ENCODE measurements at regions not wholly inside any gene's neighbourhood (a gene's known extent, or its start where the extent isn't known, plus 50 kb on each side); places are given as distances from the start of the nearest gene placed in this dataset.

DNA sequence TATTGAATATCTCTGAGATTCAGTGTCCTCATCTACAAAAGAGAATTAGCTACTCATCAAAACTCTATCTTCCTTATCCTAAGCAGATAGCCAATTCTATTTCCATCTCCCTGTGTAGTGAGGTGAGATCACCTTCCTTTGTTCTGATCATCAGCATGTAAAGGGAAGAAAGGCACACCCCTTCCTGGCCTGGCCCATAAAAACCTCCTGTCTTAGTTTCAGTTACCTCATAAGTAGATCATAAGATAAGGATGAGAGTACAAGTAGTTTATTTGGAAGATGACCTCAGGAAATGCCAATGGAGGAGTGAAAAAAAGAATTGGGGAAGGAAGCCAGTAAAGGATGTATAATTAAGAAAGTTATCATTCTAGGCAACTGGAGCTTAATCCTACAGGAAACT is 114.5 kb upstream of the GADL1 start:
- no peak for DNase-seq

DNA sequence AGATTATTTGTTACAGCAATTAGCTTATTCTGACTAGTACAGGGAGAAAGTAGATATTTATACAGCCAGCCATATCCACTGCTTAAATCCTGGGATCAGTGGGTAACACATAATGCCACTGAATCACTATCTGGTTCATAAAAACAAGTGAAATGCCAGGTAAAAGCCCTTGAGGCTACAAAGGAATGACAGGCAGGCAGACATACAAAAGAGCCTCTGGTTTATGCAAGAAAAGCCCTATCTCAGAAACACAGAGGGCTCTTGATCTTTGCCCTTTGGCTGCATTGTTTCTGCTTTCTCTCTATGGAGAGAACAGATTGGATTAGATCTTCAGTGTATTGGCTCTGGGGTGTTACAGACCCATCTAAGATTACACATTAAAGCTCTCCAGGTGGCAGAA is 115.4 kb upstream of the GADL1 start:
- no peak for DNase-seq

DNA sequence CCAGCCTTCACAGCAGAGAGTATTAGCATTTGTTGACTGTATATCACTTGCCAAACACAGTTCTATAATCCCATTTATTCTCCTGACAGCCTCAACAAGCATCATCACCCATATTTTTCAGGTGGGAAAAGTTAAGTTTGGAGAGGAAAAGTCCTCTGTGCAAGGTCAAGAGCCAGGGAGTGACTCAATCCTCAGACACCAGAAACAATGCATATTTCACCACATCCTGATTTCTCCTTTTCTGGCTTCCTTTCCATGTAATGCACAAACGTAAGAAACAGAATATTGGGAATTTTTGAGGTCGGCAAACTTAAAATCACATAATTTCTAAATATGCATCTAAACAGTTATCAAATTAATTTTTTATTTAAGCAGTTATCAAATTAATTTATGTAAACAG is 116.0 kb upstream of the GADL1 start:
- no peak for DNase-seq

DNA sequence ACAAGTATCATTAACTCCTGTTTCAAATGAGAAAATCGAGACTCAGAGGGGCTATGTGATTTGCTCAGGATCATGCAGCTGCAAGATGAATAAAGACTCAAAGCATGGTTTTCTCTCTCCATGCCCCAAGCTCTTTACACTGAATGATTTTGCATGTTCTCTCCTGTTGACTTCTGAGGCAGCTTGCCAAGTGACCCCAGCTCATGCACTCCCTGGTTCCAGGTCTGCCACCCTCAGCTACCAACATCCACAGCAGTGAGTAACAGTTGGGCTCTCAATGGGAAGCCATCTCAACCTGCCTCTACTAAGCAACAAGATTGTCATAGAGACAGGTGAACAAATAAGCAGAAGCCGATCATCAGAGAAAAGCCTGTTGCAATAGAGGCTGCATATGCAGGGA is 116.9 kb upstream of the GADL1 start:
- DNase-seq, result no peak

DNA sequence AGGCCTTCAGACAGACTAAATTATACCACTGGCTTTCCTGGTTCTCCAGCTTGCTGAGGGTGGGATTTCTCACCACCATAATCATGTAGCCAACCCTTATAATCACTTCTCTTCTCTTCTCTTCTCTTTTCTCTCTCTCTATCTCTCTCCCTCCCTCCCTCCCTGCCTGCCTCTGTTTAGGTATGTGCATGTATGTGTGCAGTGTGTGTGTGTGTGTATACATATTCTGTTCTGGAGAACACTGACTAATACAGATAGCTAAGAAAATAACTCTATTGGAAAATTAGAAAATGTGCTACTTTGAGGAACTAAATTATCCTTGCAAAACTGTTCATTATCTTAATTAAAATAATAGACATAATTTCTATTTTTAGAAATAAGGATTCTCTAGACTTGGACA is 118.6 kb upstream of the GADL1 start:
- no peak for DNase-seq

DNA sequence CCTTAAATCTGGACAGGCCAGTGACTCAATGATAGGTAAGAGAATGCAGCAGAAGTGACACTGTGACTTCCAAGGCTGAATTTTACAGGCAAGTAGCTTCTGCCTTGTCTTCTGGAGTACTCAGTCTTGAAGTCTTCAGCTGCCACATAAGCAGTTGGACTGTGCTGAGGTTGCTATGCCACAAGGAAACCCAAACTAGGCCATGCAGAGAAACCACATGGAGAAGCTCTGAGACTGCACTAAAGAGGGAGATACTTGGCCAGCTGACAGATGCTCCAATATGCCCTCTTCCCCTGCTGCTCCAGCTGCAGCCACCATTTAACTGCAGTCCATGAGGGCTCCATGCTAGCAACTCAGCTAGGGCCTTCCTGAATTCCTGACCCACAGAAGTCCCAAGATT is 119.4 kb upstream of the GADL1 start:
- DNase-seq, result no peak

DNA sequence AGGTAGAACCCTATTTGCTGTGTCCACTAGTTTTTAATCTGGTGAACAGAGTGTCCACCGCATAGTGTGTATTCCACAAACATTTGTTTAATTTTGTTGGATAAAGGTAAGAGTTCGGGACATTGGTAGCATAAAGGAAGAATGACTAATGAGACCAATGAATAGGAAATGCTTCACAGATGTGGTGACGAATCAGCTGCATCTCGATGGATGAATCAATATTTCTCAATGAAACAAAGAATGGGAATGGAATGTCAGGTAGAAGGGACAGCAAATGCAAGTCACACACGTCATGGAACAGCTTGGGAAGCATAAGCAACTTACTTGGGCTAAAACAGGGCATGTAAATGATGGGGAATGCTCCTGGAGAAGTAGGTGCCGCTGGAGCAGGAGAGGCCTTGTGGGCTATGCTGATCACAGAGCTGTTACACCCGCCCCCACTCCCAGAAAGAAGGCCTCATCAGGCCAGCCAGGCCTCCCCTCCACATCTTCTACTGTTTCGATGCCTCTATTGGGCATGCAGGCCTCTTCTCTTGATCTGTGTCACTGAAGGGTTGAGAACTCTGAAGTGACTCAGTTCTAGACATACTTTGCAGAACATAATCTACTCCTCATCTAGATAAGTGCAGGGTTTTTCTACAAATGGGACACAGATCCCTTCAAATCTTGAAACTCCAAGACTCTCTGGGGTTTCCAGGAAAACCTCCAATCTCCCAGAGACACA is 120.0 kb upstream of the GADL1 start:
- DNase-seq, result no peak

DNA sequence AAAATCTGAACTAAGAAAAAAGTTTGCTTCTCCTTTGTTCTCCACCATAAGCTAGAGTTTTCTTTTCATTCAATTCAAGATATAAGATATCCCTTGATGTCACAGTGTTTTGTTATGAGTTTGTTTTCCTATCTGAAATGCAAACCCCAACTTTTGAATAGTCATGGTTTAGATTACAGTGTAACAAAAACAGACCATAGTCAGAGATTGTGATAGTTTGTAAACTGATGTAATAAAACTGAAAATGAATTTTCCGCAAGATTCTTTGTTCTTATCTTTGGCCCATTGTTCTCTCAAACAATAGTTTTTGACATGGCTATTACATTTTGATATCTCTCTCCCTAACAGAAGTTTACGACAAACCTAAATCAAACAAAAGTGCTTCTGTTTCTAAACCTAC is 121.7 kb upstream of the GADL1 start:
- DNase-seq, result no peak

DNA sequence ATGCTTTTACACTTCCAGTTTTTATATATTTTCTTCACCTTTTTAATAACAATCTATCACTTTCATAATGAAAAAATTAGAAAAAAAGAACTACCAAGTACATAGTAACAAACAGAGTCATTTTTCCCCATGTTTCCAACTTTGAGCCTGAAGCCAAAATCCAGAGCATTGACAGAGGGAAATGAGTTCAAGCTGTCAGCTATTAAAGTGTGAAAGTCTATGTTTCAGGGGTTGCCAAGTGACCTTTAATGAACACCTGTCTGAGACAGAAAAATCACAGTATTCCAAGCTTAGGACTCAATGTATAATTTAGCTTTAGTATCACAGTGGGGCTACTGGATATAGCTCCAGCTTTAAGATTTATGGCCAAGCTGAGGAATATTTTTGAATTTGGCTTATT is 128.3 kb upstream of the GADL1 start:
- no peak for DNase-seq

DNA sequence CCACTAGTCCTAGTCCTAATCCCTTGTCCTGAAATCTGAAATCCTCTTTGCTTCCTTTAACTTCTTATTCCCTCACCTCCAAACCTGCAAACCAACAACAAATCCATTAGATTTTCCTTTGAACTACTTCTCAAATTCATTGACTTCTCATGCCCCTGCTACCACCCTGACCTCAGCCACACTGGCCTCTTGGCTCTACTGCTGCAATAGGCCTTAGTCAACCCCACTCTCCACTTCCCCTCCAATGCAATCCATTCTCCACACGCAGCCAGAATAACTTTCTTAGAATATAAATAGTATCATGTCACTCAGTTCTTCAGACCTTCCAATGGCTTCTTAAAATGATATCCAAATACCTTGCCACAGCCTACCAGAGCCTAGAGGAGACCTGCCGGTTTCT is 131.1 kb upstream of the GADL1 start:
- no peak for DNase-seq

DNA sequence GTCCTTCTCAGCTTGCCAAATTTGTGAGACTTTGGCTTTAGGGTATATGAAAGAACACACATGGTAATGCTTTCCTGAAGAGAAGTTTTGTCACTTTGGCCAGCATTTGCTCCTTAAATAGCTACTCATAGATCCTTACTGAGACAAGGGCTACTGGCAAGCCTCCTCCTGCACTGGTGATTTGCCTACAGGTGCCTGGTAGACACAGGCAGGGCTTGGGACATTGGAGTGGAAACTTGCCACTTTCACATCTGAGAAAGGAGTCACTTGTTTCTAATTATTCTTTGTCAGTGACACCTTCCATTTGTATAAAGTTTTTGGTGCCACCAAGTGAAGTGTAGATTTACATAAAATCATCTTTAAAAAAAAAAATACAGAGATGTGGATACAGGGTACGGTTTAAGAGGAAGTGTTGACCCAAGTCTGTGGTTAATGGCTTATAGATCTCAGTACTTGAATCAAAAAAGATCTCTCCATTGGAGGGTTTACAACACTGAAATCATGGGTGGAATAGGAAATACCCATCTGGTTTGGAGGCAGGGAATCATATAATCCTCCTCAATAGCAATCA is 132.8 kb upstream of the GADL1 start:
- DNase-seq, result no peak

DNA sequence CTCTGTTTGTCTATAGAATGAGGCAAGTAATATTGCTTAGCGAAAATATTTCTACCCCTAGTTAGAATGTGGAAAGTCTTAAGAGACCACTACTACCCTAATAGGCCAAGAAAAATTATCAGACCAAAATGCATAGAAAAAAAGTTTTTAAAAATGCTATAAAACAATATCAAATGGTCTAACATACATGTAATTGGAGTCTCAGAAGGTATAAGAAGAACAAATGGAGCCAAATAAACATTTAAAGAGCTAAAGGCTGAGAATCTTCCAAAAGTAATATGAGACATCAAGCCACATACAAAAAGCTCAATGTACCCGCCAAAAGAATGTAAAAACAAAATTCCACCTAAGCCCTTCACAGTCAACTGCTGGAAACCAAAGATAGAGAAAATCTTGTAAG is 133.5 kb upstream of the GADL1 start:
- no peak for DNase-seq

DNA sequence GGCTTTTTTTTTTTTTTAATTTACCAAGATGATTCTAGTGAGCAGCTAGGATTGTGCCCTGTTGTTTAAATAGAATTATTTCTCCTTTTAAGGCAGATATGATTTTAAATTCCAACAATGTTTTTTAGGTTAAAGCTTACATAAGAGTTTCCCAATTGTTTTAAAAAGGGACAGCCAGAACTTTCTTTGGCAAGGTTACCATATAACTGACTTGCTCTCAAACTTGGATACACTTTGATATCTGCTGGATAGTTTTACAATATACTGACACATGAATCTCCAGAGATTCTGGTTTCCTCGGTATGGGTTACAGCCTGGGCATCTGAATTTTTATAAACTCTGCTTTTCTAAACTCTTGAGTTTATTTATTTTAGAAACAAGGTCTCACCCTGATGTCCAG is 134.3 kb upstream of the GADL1 start:
- no peak for DNase-seq

DNA sequence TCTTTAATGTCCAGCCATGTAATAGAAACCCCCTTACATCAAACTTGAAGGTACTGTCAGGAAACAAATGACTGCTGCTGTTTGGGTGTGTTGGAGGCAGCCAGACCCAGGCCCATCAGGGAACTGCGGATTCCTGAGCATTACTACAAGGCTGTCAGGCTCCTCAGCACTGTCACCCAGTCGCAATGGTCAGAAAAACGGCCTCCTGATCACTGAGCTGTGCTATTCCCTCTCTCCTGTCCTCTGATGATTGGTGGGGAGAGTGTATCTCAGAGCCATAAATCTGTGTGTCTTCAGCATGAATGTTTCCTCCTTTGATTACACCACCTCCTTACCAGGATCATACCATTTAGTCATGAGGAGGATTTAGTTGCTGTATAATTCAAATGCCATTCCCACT is 135.2 kb upstream of the GADL1 start:
- DNase-seq, result no peak

DNA sequence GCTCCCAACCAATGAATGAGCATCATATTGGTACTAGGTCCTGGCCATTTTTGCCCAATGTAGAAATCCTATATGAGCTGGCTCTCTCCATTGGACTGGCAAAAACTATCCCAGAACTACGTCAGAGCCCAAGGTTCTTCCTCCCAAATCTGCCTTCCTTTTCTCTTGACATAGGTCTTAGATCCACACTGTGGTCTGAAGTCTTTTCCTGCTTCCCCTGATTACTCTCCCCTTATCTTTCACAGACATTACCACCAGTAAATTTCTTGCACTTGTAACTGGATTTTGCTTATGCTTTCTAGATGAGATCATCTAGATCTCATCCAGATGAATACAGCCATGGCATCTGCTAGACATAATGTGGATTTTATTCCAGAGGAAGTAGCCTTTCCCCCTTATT is 141.2 kb upstream of the GADL1 start:
- DNase-seq, result no peak

DNA sequence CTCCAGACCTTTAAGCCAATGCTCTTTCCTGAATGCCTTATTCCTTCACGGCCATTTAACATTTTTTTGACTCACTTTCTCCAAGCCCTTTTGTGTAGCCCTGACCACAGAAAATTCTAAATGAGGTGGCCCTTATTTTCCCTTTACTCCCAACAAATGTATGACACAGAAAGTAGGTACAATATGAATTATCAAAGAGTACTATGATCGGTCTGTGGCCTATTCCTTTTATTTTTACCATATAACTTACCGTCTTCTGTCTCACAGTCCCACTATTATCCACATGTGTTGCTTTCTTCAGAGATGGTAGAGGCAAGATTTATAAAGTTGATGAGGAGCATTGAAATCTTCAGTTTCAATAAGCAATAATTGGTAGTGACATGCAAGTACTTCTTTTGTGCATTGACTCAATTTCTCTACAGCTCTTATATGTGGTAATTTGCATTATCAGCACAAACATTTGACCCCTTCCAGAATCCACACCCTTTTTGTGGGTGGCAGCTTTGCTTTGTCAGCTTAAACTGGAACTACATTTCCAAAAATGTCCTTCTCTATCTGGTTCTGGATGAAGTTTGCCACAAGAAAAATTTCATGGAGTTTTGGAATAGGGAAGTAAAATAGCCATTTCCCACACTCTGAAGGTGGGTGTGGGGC is 143.8 kb upstream of the GADL1 start:
- DNase-seq, result no peak

DNA sequence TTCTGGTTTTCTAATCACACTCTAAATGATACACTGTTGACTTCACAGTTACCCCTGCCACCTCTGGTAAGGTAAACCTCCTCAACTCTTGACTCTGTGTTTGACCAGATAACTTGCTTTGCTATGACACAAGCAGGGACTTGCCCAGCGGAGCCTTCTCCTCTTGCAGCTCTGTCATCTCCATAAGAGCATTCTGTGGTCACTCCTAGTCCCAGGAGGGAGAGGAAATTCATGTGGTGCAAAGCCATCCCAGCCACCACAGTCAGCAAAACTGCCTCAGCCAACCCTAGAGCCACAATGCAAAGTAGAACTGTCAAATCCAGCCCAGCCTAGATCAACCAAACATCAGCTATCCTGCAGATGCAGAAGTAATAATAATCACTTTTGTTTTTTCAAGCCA is 144.7 kb upstream of the GADL1 start:
- no peak for DNase-seq

DNA sequence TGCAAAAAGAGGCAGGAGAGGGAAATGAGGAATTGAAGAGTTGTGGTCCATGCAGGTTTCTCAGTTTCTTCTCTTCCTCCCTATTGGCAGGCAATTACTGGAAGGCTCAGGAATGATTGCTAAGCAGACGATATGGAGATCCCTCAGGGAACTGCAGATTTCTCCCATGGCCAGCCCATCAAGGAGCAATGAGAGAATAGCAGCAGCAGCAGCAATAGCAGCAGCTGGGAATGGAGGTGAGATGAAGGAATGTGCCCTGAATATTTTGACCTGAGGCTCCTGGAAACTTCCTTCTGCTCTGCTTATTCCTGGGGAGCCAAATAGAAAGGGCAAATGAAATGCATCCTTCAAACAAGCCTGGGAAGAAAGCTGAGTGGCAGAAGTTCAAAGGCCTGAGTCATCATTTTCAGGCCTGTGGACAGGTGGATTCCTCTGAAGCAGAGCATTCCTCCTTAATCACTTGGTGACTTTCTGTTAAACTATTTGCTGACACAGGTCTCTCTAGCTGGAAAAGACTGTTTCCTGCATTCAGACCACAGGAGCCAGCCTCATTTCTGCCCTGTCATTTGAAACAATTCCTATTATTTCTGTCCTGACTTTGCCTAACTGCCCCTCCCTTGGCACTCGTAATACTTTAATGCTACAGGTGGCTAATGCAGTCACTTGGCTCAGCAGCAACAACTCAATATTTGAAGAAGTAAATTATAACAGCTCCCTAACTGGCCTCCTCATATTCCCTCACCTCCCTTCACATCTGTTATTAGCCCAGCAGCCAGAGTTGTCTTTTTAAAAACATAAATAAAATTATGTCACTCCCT is 146.9 kb upstream of the GADL1 start:
- DNase-seq, result peak; percentile 2

DNA sequence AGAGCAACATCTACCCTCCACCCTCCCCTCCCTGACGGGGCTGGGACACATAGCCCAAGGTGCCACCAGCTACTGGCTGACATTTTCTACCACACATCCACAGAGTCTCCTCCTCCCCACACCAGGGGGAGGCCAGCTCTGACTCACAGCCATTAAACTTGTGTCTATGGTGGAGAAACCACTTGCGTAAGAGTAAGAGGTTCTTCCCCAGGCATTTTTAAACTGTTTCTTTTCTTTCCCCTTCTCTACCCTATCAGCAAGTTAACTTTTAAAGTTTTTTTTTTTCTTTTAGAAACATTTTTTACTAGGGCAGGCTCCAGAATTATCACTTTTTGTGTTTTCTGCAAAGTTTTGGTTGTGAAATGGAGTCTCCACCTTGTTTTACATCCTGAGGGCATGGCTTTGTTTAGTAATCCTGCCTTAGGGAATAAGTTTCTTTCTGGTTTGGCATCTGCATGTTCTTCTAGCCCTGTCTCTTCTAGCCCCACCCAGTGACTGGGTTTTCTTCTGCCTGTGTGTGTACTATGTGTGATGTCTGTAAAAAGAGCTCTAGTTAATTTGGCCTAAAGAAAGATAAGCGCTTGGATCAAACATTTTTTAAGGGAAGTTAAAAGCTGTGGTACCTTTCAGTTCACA is 148.8 kb upstream of the GADL1 start:
- DNase-seq, result no peak

DNA sequence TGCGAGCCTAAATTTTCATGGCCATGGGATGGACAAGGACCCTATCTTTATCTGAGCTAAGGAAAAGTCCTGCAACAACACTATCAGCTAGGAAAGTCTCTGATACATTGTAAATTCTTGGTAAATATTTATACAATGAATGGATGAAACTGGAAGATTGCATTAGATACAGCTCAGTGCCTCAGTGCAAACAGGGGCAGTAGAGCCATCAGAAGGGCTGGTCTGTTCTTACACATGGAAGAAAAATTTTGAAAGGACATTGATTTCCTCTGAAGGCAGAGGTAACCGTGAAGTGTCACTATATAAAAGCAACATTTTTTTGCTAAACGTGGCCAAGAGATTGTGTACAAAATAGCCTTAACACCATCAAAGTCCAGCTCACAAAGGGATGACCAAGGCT is 153.2 kb upstream of the GADL1 start:
- no peak for DNase-seq

DNA sequence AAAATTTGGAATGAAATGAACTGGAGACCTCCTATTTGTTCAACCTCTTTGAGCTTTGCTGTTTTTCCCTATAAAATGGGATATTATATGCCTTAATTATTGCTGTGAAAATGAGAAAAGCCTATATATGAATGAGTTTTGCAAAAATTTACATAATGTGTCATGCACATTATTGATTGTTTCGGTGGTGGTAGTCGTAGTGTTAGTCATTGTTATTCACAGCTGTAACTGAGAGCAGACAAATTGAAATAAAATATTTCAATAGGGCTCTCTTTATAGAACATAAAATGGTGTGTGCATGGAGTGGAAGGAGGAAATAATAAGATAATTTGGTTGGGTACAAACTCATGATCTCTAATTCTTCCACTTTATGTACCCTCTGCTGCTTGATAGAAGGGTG is 153.7 kb upstream of the GADL1 start:
- DNase-seq, result no peak

DNA sequence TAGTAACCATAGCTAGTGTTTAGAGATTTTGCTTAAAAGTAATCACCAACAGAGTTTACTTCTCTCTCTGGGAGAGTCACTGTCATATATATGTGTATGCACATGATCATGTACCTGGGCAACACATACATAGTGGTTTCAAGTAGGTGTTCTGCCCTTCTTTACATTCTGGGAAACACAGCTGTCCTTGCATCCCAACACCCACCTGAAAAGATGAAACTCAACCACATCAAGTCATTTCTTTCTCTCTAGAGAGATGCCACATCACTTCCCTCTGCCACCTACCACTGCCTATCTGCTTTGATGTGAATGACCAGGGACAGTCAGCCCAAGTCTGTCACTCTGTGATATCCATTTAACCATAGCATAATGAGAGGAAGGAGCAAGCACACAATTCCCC is 155.8 kb upstream of the GADL1 start:
- no peak for DNase-seq

DNA sequence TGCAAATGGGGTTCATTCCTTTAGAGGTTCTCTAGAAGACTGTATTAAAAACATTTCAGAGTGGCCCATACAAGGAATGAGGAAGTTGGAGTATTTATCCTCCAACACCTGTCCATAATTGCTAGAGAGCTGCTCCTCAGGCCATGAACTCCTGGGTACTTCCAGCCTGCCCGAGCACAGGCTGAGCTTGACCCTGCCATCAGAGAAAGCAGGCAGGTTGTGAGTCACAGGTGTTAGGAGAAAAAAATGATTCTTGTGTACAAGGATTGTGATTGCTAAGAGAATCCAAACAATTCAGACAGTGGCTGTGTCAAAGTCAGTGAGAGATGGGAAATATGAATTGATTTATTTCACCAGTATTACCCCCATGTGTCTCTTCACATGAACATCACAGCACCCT is 156.8 kb upstream of the GADL1 start:
- DNase-seq, result no peak

All from amniotic stem cell (primary cell).